ENCODE measurements at regions not wholly inside any gene's neighbourhood (a gene's known extent, or its start where the extent isn't known, plus 50 kb on each side); places are given as distances from the start of the nearest gene placed in this dataset.
A peak's percentile ranks its signal among the peaks of the same experiment; 100 is the strongest.

DNA sequence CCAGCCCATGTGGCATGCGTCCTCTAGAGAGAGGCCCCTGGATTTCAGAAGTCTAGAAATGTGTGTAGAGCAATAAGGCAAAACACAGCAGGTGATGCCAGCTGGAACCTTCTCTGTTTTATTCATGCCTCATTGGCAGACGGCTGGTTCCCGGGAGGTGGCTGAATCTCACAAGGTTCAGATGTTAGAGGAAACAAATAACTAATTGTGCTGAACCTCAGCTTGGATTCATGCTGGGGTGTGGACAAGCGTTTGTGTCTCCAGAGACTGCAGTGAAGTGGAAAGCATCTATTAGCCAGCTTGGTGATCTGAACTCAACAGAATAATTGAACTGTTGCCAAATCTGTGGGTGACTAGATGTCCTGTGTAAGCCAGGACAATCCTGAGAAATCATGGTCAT is 131.1 kb upstream of the NR4A3 start:
- H3K4me3 ChIP-seq (ENCODE audit: low read length), result no peak overlapping the region
- DNase-seq (ENCODE audit: low read depth, low spot score), result no peak

GRCh38 chr9:99693888-99694287 is 127.8 kb upstream of the NR4A3 start:
- no peak overlapping the region for H3K4me3 ChIP-seq (ENCODE audit: low read length)

GRCh38 chr9:99694393-99694792 is 127.3 kb upstream of the NR4A3 start:
- H3K4me3 ChIP-seq (ENCODE audit: low read length), result no peak overlapping the region

More at GRCh38 chr9:99693888-99694287, 127.8 kb upstream of the NR4A3 start:
- no peak for DNase-seq (ENCODE audit: low read depth, low spot score)

GRCh38 chr9:99699396-99699795 is 122.3 kb upstream of the NR4A3 start:
- DNase-seq (ENCODE audit: low read depth, low spot score), result no peak
- no peak overlapping the region for H3K4me3 ChIP-seq (ENCODE audit: low read length)

More at GRCh38 chr9:99694393-99694792, 127.3 kb upstream of the NR4A3 start:
- DNase-seq (ENCODE audit: low read depth, low spot score), result no peak

DNA sequence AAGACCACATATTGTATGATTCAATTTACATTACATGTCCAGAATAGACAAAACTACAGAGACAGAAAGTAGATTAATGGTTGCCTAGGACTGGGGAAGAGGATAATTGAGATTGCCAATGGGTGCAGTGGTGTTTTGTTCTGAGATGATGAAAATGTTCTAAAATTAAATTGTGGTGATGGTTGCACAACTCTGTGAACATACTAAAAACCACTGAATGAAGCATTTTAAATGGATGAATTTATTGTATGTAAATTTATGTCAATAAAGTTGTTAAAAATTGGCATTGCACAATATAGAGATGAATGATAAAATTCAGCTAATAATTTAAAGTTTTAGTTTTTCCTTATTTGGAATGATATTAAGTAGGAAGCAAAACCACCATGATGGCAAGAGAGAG is 109.5 kb upstream of the NR4A3 start:
- no peak overlapping the region for H3K4me3 ChIP-seq (ENCODE audit: low read length)
- no peak for DNase-seq (ENCODE audit: low read depth, low spot score)

DNA sequence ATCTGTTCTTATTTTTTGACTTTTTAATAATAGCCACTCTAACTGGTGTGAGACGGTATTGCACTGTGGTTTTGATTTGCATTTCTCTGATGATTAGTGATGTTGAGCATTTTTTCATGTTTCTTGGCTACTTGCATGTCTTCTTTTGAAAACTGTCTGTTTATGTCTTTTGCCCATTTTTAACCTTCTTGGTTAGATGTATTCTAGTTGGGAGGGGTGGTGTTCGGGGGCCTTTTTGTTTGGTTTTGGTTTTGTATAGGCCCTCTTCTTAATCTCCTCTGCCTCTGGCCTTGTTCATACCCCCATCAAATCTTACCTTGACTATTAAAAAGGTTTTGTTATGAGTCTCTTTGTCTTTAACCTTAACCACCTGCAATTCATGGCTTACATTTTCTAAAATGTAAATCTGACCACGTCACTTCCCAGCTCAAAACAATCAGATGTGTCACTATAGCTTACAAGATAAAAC is 107.8 kb upstream of the NR4A3 start:
- DNase-seq (ENCODE audit: low read depth, low spot score), result no peak
- H3K4me3 ChIP-seq (ENCODE audit: low read length), result no peak overlapping the region

DNA sequence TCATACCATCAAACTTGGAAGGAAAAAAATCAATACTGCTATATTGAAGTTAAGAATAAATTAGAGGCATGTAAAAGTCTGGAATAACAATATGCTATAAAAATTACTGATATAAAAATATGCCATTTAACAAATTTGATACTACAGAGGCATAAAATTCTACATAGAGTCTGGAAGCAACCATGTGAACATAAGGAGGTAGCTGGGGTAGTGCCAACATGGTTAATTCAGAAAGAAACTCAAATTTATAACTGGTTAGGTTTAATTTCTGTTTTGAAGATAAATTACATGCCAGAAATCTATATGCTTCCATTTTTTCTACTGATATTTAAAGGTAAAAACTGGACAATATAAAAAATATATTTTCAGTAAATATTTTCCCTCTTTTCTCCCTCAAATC is 103.1 kb upstream of the NR4A3 start:
- no peak for DNase-seq (ENCODE audit: low read depth, low spot score)
- H3K4me3 ChIP-seq (ENCODE audit: low read length), result no peak overlapping the region

DNA sequence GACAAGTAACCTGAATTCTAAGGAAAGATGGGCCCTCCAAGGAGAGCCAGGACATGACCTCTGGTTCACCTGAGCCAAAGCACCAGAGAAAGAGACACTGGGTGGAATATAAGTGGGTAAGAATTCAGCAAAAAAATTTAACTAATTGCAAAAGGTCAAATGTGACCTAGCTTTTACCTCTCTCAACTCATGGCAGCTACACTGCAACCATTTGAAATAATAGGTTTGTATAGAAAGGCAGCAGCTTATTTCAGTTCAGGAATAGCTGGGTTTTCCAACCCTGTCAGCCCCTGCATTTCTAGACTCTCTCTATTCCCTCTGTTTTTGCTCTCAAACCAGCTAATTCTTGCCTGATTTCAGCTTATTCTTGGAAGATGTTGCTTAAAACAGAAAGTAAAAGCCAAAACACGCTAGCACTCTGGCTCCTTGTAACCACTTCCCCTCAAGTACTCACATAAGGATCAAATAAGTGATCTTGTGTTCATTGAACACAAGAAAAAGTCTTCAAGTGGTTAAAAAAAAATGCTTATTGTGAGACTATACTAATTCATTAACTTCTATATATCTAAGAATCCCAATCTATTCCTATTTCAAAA is 101.1 kb upstream of the NR4A3 start:
- peak overlapping the region; percentile 47 for H3K4me3 ChIP-seq (ENCODE audit: low read length)
- peak; percentile 84 for DNase-seq (ENCODE audit: low read depth, low spot score)

DNA sequence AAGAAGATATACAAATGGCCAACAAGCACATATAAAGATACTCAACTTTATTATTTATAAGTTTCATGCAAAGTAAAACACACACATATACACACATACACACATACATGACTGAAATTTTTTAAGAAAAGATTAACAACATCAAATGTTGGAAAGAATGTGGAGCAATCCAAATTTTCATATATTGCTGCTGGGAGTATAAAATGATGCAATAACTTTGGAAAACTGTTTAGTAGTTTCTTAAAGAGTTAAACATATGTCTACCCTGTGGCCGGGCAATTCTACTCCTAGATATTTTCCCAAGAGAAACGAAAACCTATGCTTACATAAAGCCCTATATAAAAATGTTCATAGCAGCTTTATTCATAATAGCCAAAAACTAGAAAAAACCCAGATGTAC is 99.8 kb upstream of the NR4A3 start:
- no peak overlapping the region for H3K4me3 ChIP-seq (ENCODE audit: low read length)
- no peak for DNase-seq (ENCODE audit: low read depth, low spot score)

GRCh38 chr9:99722877-99723276 is 98.8 kb upstream of the NR4A3 start:
- DNase-seq (ENCODE audit: low read depth, low spot score), result peak; percentile 20
- no peak overlapping the region for H3K4me3 ChIP-seq (ENCODE audit: low read length)

DNA sequence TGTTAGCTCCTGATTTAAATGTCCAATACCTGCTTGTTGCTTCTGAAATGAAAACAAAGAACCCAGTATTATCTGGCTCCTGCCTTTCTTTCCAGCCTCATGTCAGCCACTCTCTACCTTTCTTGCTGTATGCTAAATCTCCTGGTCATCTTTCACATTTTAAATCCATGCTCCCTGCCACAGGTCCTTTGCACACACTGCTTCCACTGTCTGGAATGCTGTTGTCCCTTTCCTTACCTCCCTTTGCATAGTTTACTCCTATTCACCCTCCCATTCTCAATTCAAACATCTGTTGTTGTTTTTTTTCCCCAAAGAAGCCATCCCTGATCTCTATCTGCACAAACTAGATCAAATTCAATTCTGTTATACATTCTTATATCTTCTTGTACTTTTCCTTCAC is 97.0 kb upstream of the NR4A3 start:
- no peak for DNase-seq (ENCODE audit: low read depth, low spot score)
- no peak overlapping the region for H3K4me3 ChIP-seq (ENCODE audit: low read length)

GRCh38 chr9:99725852-99726251 is 95.8 kb upstream of the NR4A3 start:
- H3K4me3 ChIP-seq (ENCODE audit: low read length), result no peak overlapping the region
- no peak for DNase-seq (ENCODE audit: low read depth, low spot score)

DNA sequence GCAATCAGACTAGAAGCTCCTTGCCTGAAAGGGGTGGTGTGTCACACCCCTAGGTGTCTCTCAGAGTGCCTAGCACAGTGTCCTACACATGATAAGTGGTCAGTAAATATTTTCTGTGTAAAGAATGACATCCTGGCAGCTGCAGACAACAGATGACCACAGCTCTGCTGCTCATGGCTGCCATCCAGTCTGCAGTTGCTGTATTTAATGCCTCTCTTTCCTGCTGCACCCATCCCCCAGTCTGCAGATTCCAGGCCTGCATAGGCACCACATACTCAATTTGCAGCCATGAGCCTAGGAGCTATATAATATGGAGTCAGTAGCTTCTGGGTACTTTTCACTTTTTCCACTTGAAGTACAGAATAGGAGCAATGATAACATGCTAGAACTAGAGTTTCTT is 94.9 kb upstream of the NR4A3 start:
- H3K4me3 ChIP-seq (ENCODE audit: low read length), result no peak overlapping the region
- no peak for DNase-seq (ENCODE audit: low read depth, low spot score)

DNA sequence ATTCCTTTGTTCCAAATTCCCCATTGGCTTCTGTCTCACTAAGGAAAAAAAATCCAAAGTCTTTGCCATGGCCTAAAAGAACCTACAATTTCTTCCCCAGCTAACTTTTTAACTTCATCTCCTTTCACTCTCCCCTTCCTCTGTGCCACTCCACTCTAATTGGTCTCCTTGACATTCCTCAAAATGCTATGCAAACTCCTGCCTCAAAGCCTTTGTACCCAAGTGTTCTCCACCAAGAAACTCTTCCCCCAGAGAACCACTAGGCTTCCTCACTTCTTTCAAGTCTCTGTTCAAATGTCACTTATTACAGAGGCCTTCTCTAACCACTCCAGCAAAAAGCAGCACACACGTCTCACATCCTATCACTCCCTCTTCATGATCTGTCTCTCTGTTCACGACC is 91.6 kb upstream of the NR4A3 start:
- H3K4me3 ChIP-seq (ENCODE audit: low read length), result no peak overlapping the region
- no peak for DNase-seq (ENCODE audit: low read depth, low spot score)

DNA sequence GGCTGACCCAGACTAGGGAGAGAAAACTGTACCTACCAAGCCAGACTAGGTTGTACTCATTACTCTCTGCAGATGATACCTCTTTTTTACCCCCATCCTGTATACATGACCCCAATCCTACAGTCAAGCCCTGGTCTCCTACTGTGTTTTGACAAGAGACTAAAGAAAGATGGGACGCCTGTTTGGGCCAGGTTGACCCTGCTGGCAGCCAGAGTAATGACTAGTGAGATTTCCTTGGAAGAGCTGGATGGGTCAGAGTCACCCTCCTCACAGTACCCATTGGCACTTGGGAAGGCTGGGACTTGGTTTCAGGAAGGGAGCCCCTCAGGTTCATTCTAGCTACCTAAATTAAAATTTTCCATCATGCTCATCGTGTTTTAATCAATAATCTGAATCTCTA is 89.7 kb upstream of the NR4A3 start:
- no peak for DNase-seq (ENCODE audit: low read depth, low spot score)
- no peak overlapping the region for H3K4me3 ChIP-seq (ENCODE audit: low read length)

DNA sequence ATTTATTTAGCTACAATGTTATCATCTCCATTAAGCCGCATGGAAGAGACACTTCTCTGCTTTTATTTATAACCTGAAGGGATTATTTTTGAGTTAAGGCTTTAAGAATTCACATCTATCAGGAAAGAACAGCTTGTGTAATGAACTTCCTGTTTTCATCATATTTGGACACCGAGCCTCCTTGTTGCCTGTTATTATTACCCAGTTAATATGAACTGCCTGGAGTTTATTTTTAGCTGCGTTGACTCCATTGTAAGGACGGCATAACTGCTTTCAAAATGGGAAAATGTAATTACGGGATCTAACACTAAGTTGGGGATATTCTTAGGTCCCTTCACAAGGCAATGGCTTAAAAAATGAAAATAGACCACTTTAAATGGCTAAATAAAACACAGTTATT is 89.0 kb upstream of the NR4A3 start:
- H3K4me3 ChIP-seq (ENCODE audit: low read length), result no peak overlapping the region
- no peak for DNase-seq (ENCODE audit: low read depth, low spot score)

DNA sequence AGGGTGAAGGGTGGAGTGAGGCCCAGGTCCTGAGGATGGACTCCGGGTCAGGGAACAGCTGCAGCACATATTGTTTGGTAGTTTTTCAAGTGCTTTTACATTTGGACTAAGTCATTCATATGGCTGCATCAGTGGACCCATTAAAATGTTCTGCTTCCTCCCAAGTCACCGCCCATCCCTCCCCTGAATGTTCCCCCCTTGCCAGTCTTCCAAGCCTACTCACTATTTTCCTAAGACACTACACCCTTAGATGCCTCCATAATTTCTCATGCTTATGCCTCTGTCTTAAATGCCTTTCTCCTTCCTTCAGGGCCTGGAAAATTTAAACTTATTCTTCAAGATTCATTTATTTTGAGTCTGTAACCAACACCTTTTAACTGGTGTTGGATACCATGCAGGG is 86.6 kb upstream of the NR4A3 start:
- H3K4me3 ChIP-seq (ENCODE audit: low read length), result no peak overlapping the region
- DNase-seq (ENCODE audit: low read depth, low spot score), result no peak

- H3K4me3 ChIP-seq (ENCODE audit: low read length), result no peak overlapping the region
- no peak for DNase-seq (ENCODE audit: low read depth, low spot score)
Observed at GRCh38 chr9:99736291-99736690, 85.4 kb upstream of the NR4A3 start.

DNA sequence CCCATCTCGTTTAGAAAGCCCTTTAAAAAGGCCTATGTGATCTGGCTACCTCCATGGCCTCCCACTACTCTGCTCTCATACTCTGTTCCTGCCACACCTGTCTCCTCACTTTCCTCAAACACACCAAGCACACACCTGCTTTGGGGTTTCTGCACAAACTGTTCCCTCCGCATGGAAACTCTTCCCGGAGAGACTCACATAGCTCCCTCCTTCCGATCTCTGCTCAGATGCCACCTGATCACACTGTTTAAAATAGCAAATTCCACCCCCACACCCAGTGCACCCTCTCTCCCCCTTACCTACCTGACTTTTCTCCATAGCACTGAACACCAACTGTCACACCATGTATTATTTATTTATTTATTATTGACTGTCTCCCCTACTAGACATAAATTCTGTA is 84.0 kb upstream of the NR4A3 start:
- DNase-seq (ENCODE audit: low read depth, low spot score), result no peak
- H3K4me3 ChIP-seq (ENCODE audit: low read length), result no peak overlapping the region

- DNase-seq (ENCODE audit: low read depth, low spot score), result no peak
- H3K4me3 ChIP-seq (ENCODE audit: low read length), result no peak overlapping the region
Observed at GRCh38 chr9:99743006-99743405, 78.7 kb upstream of the NR4A3 start.

DNA sequence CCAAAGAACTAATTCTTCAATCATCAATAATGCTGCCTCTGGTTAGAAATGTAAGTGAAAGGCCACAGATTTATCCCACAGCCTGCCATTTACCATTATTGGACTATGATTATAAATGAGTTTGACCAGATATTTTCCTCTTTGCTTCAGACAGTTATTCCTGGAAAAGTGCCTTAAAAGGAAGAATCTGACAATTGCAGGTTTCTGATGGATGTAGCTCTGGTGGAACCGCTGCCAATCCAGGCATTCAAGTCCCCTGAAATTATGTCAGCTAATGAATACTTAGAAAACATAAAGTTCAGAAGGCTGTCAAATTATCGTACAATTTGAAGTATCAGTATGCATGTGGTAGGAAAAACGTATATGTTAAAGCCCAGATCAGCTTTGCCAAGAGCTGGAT is 78.2 kb upstream of the NR4A3 start:
- DNase-seq (ENCODE audit: low read depth, low spot score), result no peak
- no peak overlapping the region for H3K4me3 ChIP-seq (ENCODE audit: low read length)

GRCh38 chr9:99744132-99744531 is 77.6 kb upstream of the NR4A3 start:
- no peak overlapping the region for H3K4me3 ChIP-seq (ENCODE audit: low read length)
- no peak for DNase-seq (ENCODE audit: low read depth, low spot score)
